SK-N-MC (cell line): ENCODE measurements at regions not wholly inside any gene's neighbourhood (a gene's known extent, or its start where the extent isn't known, plus 50 kb on each side); places are given as distances from the start of the nearest gene placed in this dataset.

Experiments
- DNase-seq: peaks from one replicate; pipeline ENCODE4 v3.0.0-alpha.2; 2011; ENCODE audit warnings: low read depth, low spot score
- H3K27ac ChIP-seq: fragments of 200-600 bp; sonication (generic); 2 replicates; pipeline ENCODE4 v1.5.1; 2016; ENCODE audit warnings: mixed run types
- H3K36me3 ChIP-seq: fragments of 200-600 bp; sonication (generic); 2 replicates; pipeline ENCODE4 v1.6.1; 2017; ENCODE audit warnings: antibody characterized with exemption, low read length, mixed read lengths; ENCODE audit not compliant: insufficient read depth
- H3K4me3 ChIP-seq: fragments of 200-600 bp; sonication (generic); 2 replicates; pipeline ENCODE4 v1.5.1; 2016
- H3K9ac ChIP-seq: fragments of 200-600 bp; sonication (generic); 2 replicates; pipeline ENCODE4 v1.8.0; 2017; ENCODE audit warnings: mixed run types, mixed read lengths; ENCODE audit not compliant: insufficient read length
- H3K9me3 ChIP-seq: fragments of 200-600 bp; sonication (generic); 2 replicates; pipeline ENCODE4 v1.6.1; 2017; ENCODE audit warnings: low read depth, mild to moderate bottlenecking, antibody characterized with exemption, low read length, moderate library complexity, mixed read lengths
- EZH2 ChIP-seq: fragments of 200-600 bp; sonication (generic); IDR thresholded peaks from one replicate; pipeline ENCODE4 v1.6.1; 2017; ENCODE audit warnings: antibody characterized with exemption
- FOXP2 ChIP-seq: optimal IDR thresholded peaks from 2 replicates; pipeline ENCODE3; 2011; ENCODE audit warnings: mild to moderate bottlenecking, moderate library complexity; ENCODE audit not compliant: insufficient read depth; ENCODE audit errors: extremely low read length, control extremely low read depth
- POLR2AphosphoS5 ChIP-seq: IDR thresholded peaks from 2 replicates; pipeline ENCODE4 v1.6.1; 2012; ENCODE audit warnings: mild to moderate bottlenecking, low read depth, low read length, borderline replicate concordance

- Histone ChIP-seq H3K9me3 (no peaks in the 10 kb centered on the region), H3K27ac (no peak overlapping the region), H3K9ac (no peak overlapping the region), H3K4me3 (no peak overlapping the region), H3K36me3 (no peaks in the 10 kb centered on the region)
- no peak for DNase-seq
- TF ChIP-seq POLR2AphosphoS5 (no peak), FOXP2 (no peak), EZH2 (no peak)
These were observed 287.9 kb downstream of the PPP1R2C start for GRCh38 chrX:42490111-42490510.

- H3K27ac ChIP-seq = no peak overlapping the region
- no peak overlapping the region for H3K9ac ChIP-seq
- H3K9me3 ChIP-seq = no peaks in the 10 kb centered on the region
- no peak for TF ChIP-seq FOXP2
- TF ChIP-seq POLR2AphosphoS5 = no peak
- no peak for TF ChIP-seq EZH2
- no peak for DNase-seq
- no peaks in the 10 kb centered on the region for H3K36me3 ChIP-seq
- no peak overlapping the region for H3K4me3 ChIP-seq
These were observed 292.4 kb downstream of the PPP1R2C start for GRCh38 chrX:42485601-42486000.

- Histone ChIP-seq H3K9me3 (no peaks in the 10 kb centered on the region), H3K36me3 (no peaks in the 10 kb centered on the region), H3K27ac (no peak overlapping the region), H3K4me3 (no peak overlapping the region), H3K9ac (no peak overlapping the region)
- no peak for TF ChIP-seq EZH2
- no peak for TF ChIP-seq POLR2AphosphoS5
- TF ChIP-seq FOXP2 = no peak
- no peak for DNase-seq
These were observed 293.7 kb downstream of the PPP1R2C start for GRCh38 chrX:42484233-42484632.

GRCh38 chrX:42477396-42477795, 300.6 kb downstream of the PPP1R2C start:
- TF ChIP-seq POLR2AphosphoS5 = no peak
- no peak for TF ChIP-seq EZH2
- no peak for TF ChIP-seq FOXP2
- Histone ChIP-seq H3K4me3 (no peak overlapping the region), H3K27ac (no peak overlapping the region), H3K9me3 (no peaks in the 10 kb centered on the region), H3K9ac (no peak overlapping the region), H3K36me3 (no peaks in the 10 kb centered on the region)
- DNase-seq = no peak

- Histone ChIP-seq H3K4me3 (no peak overlapping the region), H3K9me3 (no peaks in the 10 kb centered on the region), H3K27ac (no peak overlapping the region), H3K9ac (no peak overlapping the region), H3K36me3 (no peaks in the 10 kb centered on the region)
- DNase-seq = no peak
- no peak for TF ChIP-seq EZH2
- no peak for TF ChIP-seq POLR2AphosphoS5
- TF ChIP-seq FOXP2 = no peak
These were observed 305.2 kb downstream of the PPP1R2C start for GRCh38 chrX:42472727-42473126.

- TF ChIP-seq POLR2AphosphoS5 (no peak), FOXP2 (no peak), EZH2 (no peak)
- DNase-seq = no peak
- Histone ChIP-seq H3K36me3 (no peaks in the 10 kb centered on the region), H3K9me3 (no peaks in the 10 kb centered on the region), H3K9ac (no peak overlapping the region), H3K27ac (no peak overlapping the region), H3K4me3 (no peak overlapping the region)
These were observed 311.5 kb downstream of the PPP1R2C start for GRCh38 chrX:42466332-42467046.

GRCh38 chrX:42465821-42466220, 312.1 kb downstream of the PPP1R2C start:
- DNase-seq = no peak
- no peak overlapping the region for H3K4me3 ChIP-seq
- H3K9ac ChIP-seq = no peak overlapping the region
- H3K36me3 ChIP-seq = no peaks in the 10 kb centered on the region
- no peak overlapping the region for H3K27ac ChIP-seq
- H3K9me3 ChIP-seq = no peaks in the 10 kb centered on the region
- TF ChIP-seq POLR2AphosphoS5 = no peak

GRCh38 chrX:42463706-42464490, 314.1 kb downstream of the PPP1R2C start:
- Histone ChIP-seq H3K9ac (no peak overlapping the region), H3K36me3 (no peaks in the 10 kb centered on the region), H3K9me3 (no peaks in the 10 kb centered on the region), H3K4me3 (no peak overlapping the region), H3K27ac (no peak overlapping the region)
- TF ChIP-seq EZH2 = no peak
- TF ChIP-seq POLR2AphosphoS5 = no peak
- TF ChIP-seq FOXP2 = no peak
- no peak for DNase-seq

- Histone ChIP-seq H3K9ac (no peak overlapping the region), H3K9me3 (no peaks in the 10 kb centered on the region), H3K27ac (no peak overlapping the region), H3K36me3 (no peaks in the 10 kb centered on the region), H3K4me3 (no peak overlapping the region)
- no peak for DNase-seq
- TF ChIP-seq EZH2 (no peak), POLR2AphosphoS5 (no peak), FOXP2 (no peak)
These were observed 315.0 kb downstream of the PPP1R2C start for GRCh38 chrX:42462917-42463316.
